Loucy (cell line): ENCODE measurements at regions not wholly inside any gene's neighbourhood (a gene's known extent, or its start where the extent isn't known, plus 50 kb on each side); places are given as distances from the start of the nearest gene placed in this dataset.

Source experiments
- EZH2phosphoT487 ChIP-seq: fragments of 200-600 bp; IDR thresholded peaks from 2 replicates; pipeline ENCODE4 v1.6.1; 2018; ENCODE audit warnings: antibody characterized with exemption, mild to moderate bottlenecking, moderate library complexity, borderline replicate concordance
- TF ChIP-seq, protein P1 (sequence below): fragments of 200-600 bp; sonication (generic); conservative IDR thresholded peaks from 2 replicates; pipeline ENCODE4 v1.5.1; 2014; ENCODE audit warnings: mild to moderate bottlenecking, antibody characterized with exemption, low read length

DNA sequence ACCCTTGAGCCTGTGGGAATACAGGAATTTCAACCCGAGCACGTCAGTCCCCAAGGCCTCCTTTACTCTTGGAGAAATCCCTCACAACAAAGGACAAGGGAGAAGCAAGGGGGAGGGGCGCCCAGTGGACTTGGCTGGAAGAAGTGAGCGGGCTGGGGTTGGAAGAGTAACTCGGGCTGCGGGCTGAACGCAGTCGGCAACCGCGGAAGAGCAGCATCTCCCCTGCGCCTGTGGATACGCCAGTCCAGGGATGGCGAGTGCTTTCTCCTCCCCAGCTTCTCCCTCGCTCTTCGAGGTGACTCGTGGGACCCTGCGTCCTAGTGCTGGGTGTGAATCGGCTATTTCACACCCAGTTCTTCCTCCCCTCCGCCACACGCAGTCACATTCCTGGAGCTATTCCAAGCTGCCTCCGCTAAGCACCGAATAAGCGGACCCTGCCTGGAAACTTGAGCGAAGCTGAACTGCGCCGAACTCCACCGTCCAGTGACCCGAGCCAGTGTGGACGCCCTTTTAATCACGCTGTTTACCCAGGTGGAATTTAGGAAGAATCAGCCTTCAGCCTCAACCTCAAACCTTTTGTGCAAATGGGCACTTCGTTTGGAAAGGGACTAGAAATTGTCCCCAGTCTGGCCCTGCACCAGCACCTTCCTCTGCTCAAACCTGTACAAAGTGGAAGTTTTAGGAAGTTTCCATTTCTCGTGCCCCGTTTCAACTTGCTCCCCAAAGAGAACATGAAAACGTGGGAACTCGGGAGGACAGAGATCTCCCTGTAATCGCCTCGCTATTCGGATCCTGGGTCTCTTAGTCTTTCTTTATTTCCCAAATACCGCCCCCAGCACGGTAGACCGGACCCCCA, 64.3 kb upstream of the WDR17 start:
- TF ChIP-seq, protein P1, sequence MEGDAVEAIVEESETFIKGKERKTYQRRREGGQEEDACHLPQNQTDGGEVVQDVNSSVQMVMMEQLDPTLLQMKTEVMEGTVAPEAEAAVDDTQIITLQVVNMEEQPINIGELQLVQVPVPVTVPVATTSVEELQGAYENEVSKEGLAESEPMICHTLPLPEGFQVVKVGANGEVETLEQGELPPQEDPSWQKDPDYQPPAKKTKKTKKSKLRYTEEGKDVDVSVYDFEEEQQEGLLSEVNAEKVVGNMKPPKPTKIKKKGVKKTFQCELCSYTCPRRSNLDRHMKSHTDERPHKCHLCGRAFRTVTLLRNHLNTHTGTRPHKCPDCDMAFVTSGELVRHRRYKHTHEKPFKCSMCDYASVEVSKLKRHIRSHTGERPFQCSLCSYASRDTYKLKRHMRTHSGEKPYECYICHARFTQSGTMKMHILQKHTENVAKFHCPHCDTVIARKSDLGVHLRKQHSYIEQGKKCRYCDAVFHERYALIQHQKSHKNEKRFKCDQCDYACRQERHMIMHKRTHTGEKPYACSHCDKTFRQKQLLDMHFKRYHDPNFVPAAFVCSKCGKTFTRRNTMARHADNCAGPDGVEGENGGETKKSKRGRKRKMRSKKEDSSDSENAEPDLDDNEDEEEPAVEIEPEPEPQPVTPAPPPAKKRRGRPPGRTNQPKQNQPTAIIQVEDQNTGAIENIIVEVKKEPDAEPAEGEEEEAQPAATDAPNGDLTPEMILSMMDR, result no peak
- TF ChIP-seq EZH2phosphoT487, result no peak
